OCI-LY7 (cell line): ENCODE measurements at regions not wholly inside any gene's neighbourhood (a gene's known extent, or its start where the extent isn't known, plus 50 kb on each side); places are given as distances from the start of the nearest gene placed in this dataset.

Source experiments
- BruUV-seq: library from RNA; stranded (reverse); fragments of 400-500 nt; replicated peaks from 2 replicates; lab custom pipeline; 2021; lab: Mats Ljungman, UMichigan
- CTCF ChIA-PET: fragments of 300-600 bp; sonication (Branson Sonifier 250); formaldehyde crosslinking; loops from one replicate; lab custom pipeline; 2022; ENCODE audit warnings: antibody characterized with exemption; ENCODE audit not compliant: unreplicated experiment; lab: Charles Lee
- POLR2A ChIA-PET: fragments of 300-600 bp; sonication (Branson Sonifier 250); formaldehyde crosslinking; loops from one replicate; lab custom pipeline; 2022; ENCODE audit warnings: antibody characterized with exemption; lab: Charles Lee
- DNase-seq: peaks from one replicate; pipeline ENCODE4 v3.0.0-alpha.2; 2015; ENCODE audit warnings: low spot score
- H2AFZ ChIP-seq: fragments of 200-600 bp; sonication (generic), shearing (Covaris generic); 2 replicates; pipeline ENCODE4 v1.6.1; 2014; ENCODE audit warnings: mild to moderate bottlenecking, antibody characterized with exemption, low read length, moderate library complexity
- H3K27ac ChIP-seq: fragments of 200-600 bp; sonication (generic); 2 replicates; pipeline ENCODE4 v1.5.1; 2014; ENCODE audit warnings: mixed run types, low read depth, mild to moderate bottlenecking, moderate library complexity, low read length, inconsistent platforms; ENCODE audit not compliant: poor library complexity, severe bottlenecking
- H3K36me3 ChIP-seq: fragments of 200-600 bp; sonication (generic); 2 replicates; pipeline ENCODE4 v1.6.1; 2014; ENCODE audit warnings: mild to moderate bottlenecking, antibody characterized with exemption, low read length, moderate library complexity, mixed read lengths; ENCODE audit not compliant: insufficient read depth
- H3K4me1 ChIP-seq: fragments of 200-600 bp; sonication (generic); 2 replicates; pipeline ENCODE4 v1.5.1; 2014; ENCODE audit warnings: mild to moderate bottlenecking, low read length; ENCODE audit not compliant: insufficient read depth, poor library complexity, severe bottlenecking
- H3K4me2 ChIP-seq: fragments of 200-600 bp; sonication (generic); 2 replicates; pipeline ENCODE4 v1.6.1; 2014; ENCODE audit warnings: mild to moderate bottlenecking, low read length
- H3K4me3 ChIP-seq: fragments of 200-600 bp; sonication (generic); 2 replicates; pipeline ENCODE4 v1.5.1; 2014; ENCODE audit warnings: mild to moderate bottlenecking, low read depth, low read length; ENCODE audit not compliant: poor library complexity, severe bottlenecking
- H3K79me2 ChIP-seq: fragments of 200-600 bp; sonication (generic); 2 replicates; pipeline ENCODE4 v1.6.1; 2016; ENCODE audit warnings: low read depth, mild to moderate bottlenecking, low read length, moderate library complexity, mixed read lengths; ENCODE audit not compliant: insufficient read depth
- H3K9me2 ChIP-seq: fragments of 200-600 bp; sonication (generic); 2 replicates; pipeline ENCODE4 v1.6.1; 2016; ENCODE audit warnings: mild to moderate bottlenecking, low read length, mixed read lengths; ENCODE audit not compliant: insufficient read depth
- H3K9me3 ChIP-seq: fragments of 200-600 bp; sonication (generic); 2 replicates; pipeline ENCODE4 v1.6.1; 2014; ENCODE audit warnings: mild to moderate bottlenecking, mixed run types, low read length, mixed read lengths
- H4K20me1 ChIP-seq: fragments of 200-600 bp; sonication (generic); 2 replicates; pipeline ENCODE4 v1.6.1; 2014; ENCODE audit warnings: mild to moderate bottlenecking, antibody characterized with exemption, low read length, moderate library complexity, mixed read lengths; ENCODE audit not compliant: insufficient read depth
- EZH2phosphoT487 ChIP-seq: fragments of 200-600 bp; sonication (generic); IDR thresholded peaks from 2 replicates; pipeline ENCODE4 v1.6.1; 2018; ENCODE audit warnings: low read depth, borderline replicate concordance, mild to moderate bottlenecking, mixed run types, antibody characterized with exemption, low read length, moderate library complexity, mixed read lengths
- intact Hi-C: fragments of 100-400 bp; cut with micrococcal nuclease; formaldehyde crosslinking; loops from one replicate; pipeline ENCODE4 v1.10.0; 2022; ENCODE audit not compliant: unreplicated experiment
- TF ChIP-seq, protein P1 (sequence below): fragments of 200-600 bp; sonication (generic); conservative IDR thresholded peaks from 2 replicates; pipeline ENCODE4 v1.5.1; 2014; ENCODE audit warnings: mild to moderate bottlenecking, antibody characterized with exemption, low read length, moderate library complexity, mixed read lengths

DNA sequence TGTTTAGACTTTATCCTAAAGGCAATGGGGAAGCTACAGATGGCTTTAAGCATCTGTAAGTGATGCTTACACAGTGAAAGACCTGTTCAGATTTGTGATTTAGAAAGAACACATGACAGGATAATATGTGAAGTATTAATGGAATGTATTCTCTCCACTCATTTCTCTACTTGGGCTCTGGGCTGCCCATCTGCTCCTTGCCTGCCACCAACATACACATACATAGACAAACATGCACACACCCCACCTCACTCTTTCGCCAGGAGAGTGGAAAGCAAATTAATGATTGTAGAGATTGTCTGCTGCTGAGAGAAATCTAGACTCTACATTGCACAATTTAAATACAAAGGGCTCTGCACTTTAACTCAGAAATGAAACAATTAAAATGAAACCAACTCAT, 61.0 kb upstream of the NFE2L2 start:
- BruUV-seq: no TSS peak
- POLR2A ChIA-PET: no interaction called here
- TF ChIP-seq, protein P1, sequence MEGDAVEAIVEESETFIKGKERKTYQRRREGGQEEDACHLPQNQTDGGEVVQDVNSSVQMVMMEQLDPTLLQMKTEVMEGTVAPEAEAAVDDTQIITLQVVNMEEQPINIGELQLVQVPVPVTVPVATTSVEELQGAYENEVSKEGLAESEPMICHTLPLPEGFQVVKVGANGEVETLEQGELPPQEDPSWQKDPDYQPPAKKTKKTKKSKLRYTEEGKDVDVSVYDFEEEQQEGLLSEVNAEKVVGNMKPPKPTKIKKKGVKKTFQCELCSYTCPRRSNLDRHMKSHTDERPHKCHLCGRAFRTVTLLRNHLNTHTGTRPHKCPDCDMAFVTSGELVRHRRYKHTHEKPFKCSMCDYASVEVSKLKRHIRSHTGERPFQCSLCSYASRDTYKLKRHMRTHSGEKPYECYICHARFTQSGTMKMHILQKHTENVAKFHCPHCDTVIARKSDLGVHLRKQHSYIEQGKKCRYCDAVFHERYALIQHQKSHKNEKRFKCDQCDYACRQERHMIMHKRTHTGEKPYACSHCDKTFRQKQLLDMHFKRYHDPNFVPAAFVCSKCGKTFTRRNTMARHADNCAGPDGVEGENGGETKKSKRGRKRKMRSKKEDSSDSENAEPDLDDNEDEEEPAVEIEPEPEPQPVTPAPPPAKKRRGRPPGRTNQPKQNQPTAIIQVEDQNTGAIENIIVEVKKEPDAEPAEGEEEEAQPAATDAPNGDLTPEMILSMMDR: no peak
- no peak for TF ChIP-seq EZH2phosphoT487

GRCh38 chr2:177326005-177326404, 61.5 kb upstream of the NFE2L2 start:
- BruUV-seq: no TSS peak
- CTCF ChIA-PET: no interaction called here
- Histone ChIP-seq H4K20me1 (no peaks in the 10 kb centered on the region), H3K4me1 (no peaks in the 10 kb centered on the region), H3K4me2 (no peak overlapping the region), H3K36me3 (no peaks in the 10 kb centered on the region), H3K79me2 (no peaks in the 10 kb centered on the region), H3K4me3 (no peak overlapping the region), H3K27ac (no peak overlapping the region), H3K9me3 (no peaks in the 10 kb centered on the region), H3K9me2 (no peaks in the 10 kb centered on the region), H2AFZ (no peak overlapping the region)
- TF ChIP-seq, protein P1: no peak
- TF ChIP-seq EZH2phosphoT487: no peak
- DNase-seq: no peak
- POLR2A ChIA-PET: no interaction called here
- intact Hi-C loops: no loop called here

More for the DNA sequence above, 61.0 kb upstream of the NFE2L2 start:
- Histone ChIP-seq H3K27ac (no peak overlapping the region), H3K36me3 (no peaks in the 10 kb centered on the region), H3K9me3 (no peaks in the 10 kb centered on the region), H3K4me1 (no peaks in the 10 kb centered on the region), H2AFZ (no peak overlapping the region), H3K79me2 (no peaks in the 10 kb centered on the region), H4K20me1 (no peaks in the 10 kb centered on the region), H3K4me3 (no peak overlapping the region), H3K4me2 (no peak overlapping the region), H3K9me2 (no peaks in the 10 kb centered on the region)
- intact Hi-C loops: no loop called here
- CTCF ChIA-PET: no interaction called here
- no peak for DNase-seq

DNA sequence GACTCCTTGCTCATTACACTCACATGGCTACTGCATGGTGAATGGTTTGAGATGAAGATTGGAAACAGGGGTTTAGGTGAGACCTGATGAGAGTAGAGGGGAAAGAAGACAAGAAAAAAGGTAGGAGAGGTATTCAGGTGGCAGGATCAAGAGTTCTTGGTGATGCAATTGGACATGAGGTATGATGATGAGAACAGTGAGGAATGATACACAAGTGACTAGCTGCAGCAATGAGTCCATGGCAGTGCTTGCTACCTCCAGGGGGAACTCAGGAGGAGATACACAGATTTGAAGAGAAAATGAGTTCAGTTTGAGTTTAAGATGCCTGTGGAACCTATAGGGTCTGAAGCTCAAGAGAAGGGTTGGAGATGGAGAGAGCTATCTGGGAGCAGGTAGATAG, 62.1 kb upstream of the NFE2L2 start:
- Histone ChIP-seq H3K9me3 (no peaks in the 10 kb centered on the region), H3K9me2 (no peaks in the 10 kb centered on the region), H4K20me1 (no peaks in the 10 kb centered on the region), H3K27ac (no peak overlapping the region), H3K79me2 (no peaks in the 10 kb centered on the region), H2AFZ (no peak overlapping the region), H3K4me3 (no peak overlapping the region), H3K4me1 (no peaks in the 10 kb centered on the region), H3K36me3 (no peaks in the 10 kb centered on the region), H3K4me2 (no peak overlapping the region)
- POLR2A ChIA-PET: no interaction called here
- TF ChIP-seq, protein P1: no peak
- TF ChIP-seq EZH2phosphoT487: no peak
- no TSS peak for BruUV-seq
- DNase-seq: no peak
- intact Hi-C loops: no loop called here
- CTCF ChIA-PET: no interaction called here
